ENCODE measurements at regions not wholly inside any gene's neighbourhood (a gene's known extent, or its start where the extent isn't known, plus 50 kb on each side); places are given as distances from the start of the nearest gene placed in this dataset.

DNA sequence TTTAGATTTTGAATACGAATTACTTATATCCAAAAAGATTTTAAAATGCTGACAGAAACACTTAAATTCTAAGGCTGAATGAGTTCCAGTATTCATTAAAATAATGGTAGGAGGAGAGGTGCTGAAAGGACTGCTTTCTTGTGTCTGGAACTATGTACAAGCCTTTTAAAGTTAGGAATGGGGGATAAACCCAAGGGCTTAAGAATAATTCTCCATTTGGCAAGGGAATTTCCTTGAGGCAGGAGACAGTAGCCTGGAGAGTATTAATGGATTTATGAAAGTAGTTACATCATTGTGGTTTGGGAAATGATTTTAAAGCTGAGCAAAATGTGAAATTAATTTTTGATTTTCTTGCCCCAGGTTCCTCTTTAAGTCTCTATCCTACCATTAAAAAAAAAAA lies 266.5 kb upstream of the KCNIP4 start (continued):
- no peak for TF ChIP-seq CHD2 (IDR thresholded peaks at IDR 0.05; ENCODE audit: low read length, partially characterized antibody)
- no peak for TF ChIP-seq FOXJ3 (CRISPR knock-in tag; IDR thresholded peaks at IDR 0.05)
- TF ChIP-seq TCF12 (IDR thresholded peaks at IDR 0.05) = no peak
- TF ChIP-seq NRF1 (IDR thresholded peaks at IDR 0.05; ENCODE audit: low read depth, low read length) = no peak
- no peak for TF ChIP-seq NFIC (IDR thresholded peaks at IDR 0.05; ENCODE audit: borderline replicate concordance)
- no peak for TF ChIP-seq FOSL2 (IDR thresholded peaks at IDR 0.05; ENCODE audit: borderline replicate concordance, low read depth)
- TF ChIP-seq RXRA (IDR thresholded peaks at IDR 0.05; ENCODE audit: borderline replicate concordance, low read depth) = no peak
- TF ChIP-seq RAD21 (IDR thresholded peaks at IDR 0.05; ENCODE audit: low read length) = no peak
- no peak for TF ChIP-seq ELF1 (IDR thresholded peaks at IDR 0.05)
- no peak for TF ChIP-seq TEAD4 (IDR thresholded peaks at IDR 0.05; ENCODE audit: borderline replicate concordance, insufficient read depth)

DNA sequence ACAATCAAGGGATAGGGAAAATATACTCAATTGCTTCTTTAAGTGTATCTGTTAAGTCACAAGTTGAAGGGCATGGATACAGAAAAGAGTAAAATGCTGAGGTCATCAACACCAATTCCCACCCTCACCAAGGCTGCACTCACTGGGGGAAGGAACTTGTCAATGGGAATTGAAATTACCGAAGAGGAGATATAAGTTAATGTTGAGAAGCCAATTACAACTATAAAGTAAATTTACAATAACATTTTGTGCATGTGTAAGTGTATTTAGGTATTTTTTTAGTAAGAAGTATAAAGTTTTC lies 255.1 kb upstream of the KCNIP4 start:
- Histone ChIP-seq H3K9ac (no peak overlapping the region), H4K20me1 (ENCODE audit: insufficient read depth) (no peaks in the 10 kb centered on the region), H3K4me2 (no peak overlapping the region), H2AFZ (ENCODE audit: low read depth) (no peak overlapping the region), H3K9me2 (no peaks in the 10 kb centered on the region), H3F3A (replicated peaks; ENCODE audit: insufficient read depth) (no peaks in the 10 kb centered on the region), H3K27me3 (ENCODE audit: insufficient read depth) (no peaks in the 10 kb centered on the region), H3K4me3 (ENCODE audit: low read depth in 2 of 2, low read length in 1 of 2) (no peak overlapping the region), H3K79me2 (ENCODE audit: insufficient read depth) (no peaks in the 10 kb centered on the region), H3K4me1 (ENCODE audit: control insufficient read depth in 1 of 2, insufficient read depth in 2 of 2, low read depth in 1 of 2, low read length in 1 of 2) (no peaks in the 10 kb centered on the region), H3K36me3 (replicated peaks in 1 of 2; ENCODE audit: control insufficient read depth in 1 of 2, insufficient read depth in 2 of 2, low read length in 1 of 2) (no peaks in the 10 kb centered on the region), H3K9me3 (no peaks in the 10 kb centered on the region), H3K27ac (ENCODE audit: low read depth in 2 of 2, low read length in 1 of 2) (no peak overlapping the region)
- TF ChIP-seq REST (IDR thresholded peaks at IDR 0.05; ENCODE audit: low read depth, low read length) (no peak), NRF1 (IDR thresholded peaks at IDR 0.05; ENCODE audit: low read depth, low read length) (no peak), SIN3A (IDR thresholded peaks at IDR 0.05; ENCODE audit: borderline replicate concordance, low read depth, low read length) (no peak), TCF12 (IDR thresholded peaks at IDR 0.05) (no peak)
- TF ChIP-seq, protein P1, sequence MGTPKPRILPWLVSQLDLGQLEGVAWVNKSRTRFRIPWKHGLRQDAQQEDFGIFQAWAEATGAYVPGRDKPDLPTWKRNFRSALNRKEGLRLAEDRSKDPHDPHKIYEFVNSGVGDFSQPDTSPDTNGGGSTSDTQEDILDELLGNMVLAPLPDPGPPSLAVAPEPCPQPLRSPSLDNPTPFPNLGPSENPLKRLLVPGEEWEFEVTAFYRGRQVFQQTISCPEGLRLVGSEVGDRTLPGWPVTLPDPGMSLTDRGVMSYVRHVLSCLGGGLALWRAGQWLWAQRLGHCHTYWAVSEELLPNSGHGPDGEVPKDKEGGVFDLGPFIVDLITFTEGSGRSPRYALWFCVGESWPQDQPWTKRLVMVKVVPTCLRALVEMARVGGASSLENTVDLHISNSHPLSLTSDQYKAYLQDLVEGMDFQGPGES (IDR thresholded peaks at IDR 0.05; ENCODE audit: low read depth, low read length) = no peak
- 3% methylated on average over 1 of the region's 1 CpG for WGBS (ENCODE audit: low lambda C conversion rate)
- no peak for DNase-seq
- POLR2A ChIA-PET = no interaction called here
- CTCF ChIA-PET = no interaction called here
